Peyer's patch (tissue), 4 donors: ENCODE measurements at regions not wholly inside any gene's neighbourhood (a gene's known extent, or its start where the extent isn't known, plus 50 kb on each side); places are given as distances from the start of the nearest gene placed in this dataset.

ENCODE experiments used
- DNase-seq, 3 donors: peaks; one replicate each; pipeline ENCODE4 v3.0.0-alpha.2; 2017 to 2019
- H3K27ac ChIP-seq, 4 donors: fragments of 200-600 bp; sonication (generic); one replicate each; pipeline ENCODE4 v1.5.1; 2016 to 2019
- H3K27me3 ChIP-seq, 2 donors: fragments of 200-600 bp; sonication (generic); one replicate each; pipeline ENCODE4 v1.5.1; 2019
- H3K36me3 ChIP-seq, 3 donors: fragments of 200-600 bp; sonication (generic); one replicate each; pipeline ENCODE4 v1.5.1; 2016 to 2019
- H3K4me1 ChIP-seq, 4 donors: fragments of 200-600 bp; sonication (generic); one replicate each; pipeline ENCODE4 v1.5.1; 2016 to 2019
- H3K4me3 ChIP-seq, 4 donors: fragments of 200-600 bp; sonication (generic); 1 replicate in 3 of 4; 2 replicates in 1 of 4; pipeline ENCODE4 v1.5.1; 2016 to 2019; ENCODE audit warnings: mild to moderate bottlenecking in 1 of 4
- H3K9me3 ChIP-seq, 4 donors: fragments of 200-600 bp; sonication (generic); one replicate each; pipeline ENCODE4 v1.5.1; 2016 to 2019; ENCODE audit warnings: mild to moderate bottlenecking in 1 of 4
- POLR2A ChIP-seq, 2 donors: fragments of 450-650 bp; IDR thresholded peaks; one replicate each; pipeline ENCODE4 v1.5.1; 2017; ENCODE audit warnings: antibody characterized with exemption in 2 of 2, mild to moderate bottlenecking in 2 of 2, moderate library complexity in 2 of 2
- TF ChIP-seq, protein P1 (sequence below), 6 experiments: fragments of 450-650 bp in 4 of 6; fragments of 200-600 bp in 2 of 6; sonication (generic) in 1 of 6; IDR thresholded peaks; one replicate each; pipeline ENCODE4 v1.5.1; 2017 to 2019; ENCODE audit warnings: antibody characterized with exemption in 6 of 6, mild to moderate bottlenecking in 3 of 6, moderate library complexity in 1 of 6

GRCh38 chr18:27662949-27663348 lies 477.8 kb upstream of the CHST9 start:
- no peaks in the 10 kb centered on the region for H3K27me3 ChIP-seq
- H3K27ac ChIP-seq: no peak overlapping the region
- no peak for DNase-seq
- no peak overlapping the region for H3K4me3 ChIP-seq
- no peaks in the 10 kb centered on the region for H3K9me3 ChIP-seq
- H3K4me1 ChIP-seq: no peaks in the 10 kb centered on the region
- no peaks in the 10 kb centered on the region for H3K36me3 ChIP-seq
- TF ChIP-seq, protein P1, sequence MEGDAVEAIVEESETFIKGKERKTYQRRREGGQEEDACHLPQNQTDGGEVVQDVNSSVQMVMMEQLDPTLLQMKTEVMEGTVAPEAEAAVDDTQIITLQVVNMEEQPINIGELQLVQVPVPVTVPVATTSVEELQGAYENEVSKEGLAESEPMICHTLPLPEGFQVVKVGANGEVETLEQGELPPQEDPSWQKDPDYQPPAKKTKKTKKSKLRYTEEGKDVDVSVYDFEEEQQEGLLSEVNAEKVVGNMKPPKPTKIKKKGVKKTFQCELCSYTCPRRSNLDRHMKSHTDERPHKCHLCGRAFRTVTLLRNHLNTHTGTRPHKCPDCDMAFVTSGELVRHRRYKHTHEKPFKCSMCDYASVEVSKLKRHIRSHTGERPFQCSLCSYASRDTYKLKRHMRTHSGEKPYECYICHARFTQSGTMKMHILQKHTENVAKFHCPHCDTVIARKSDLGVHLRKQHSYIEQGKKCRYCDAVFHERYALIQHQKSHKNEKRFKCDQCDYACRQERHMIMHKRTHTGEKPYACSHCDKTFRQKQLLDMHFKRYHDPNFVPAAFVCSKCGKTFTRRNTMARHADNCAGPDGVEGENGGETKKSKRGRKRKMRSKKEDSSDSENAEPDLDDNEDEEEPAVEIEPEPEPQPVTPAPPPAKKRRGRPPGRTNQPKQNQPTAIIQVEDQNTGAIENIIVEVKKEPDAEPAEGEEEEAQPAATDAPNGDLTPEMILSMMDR (IDR thresholded peaks at IDR 0.05): no peak
- no peak for TF ChIP-seq POLR2A (IDR thresholded peaks at IDR 0.05)

DNA sequence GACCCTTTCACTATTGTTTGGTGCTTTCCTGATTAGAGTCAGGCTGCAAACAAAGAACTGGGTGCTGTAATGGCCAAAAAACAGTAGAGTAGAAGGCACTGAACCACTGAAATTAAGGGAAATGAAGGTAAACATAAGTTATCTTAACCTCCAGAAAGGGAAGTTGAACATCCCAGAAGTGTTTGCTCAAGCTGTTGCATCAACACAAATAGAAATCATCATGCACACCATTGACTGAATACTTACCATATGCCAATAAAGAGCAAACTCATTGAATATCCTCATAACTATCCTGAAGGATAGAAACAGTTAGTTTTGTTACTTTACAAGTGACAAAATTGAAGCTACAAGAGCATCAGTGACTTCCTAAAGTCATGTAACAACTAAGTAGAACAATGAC lies 477.4 kb upstream of the CHST9 start:
- Histone ChIP-seq H3K4me1 (no peaks in the 10 kb centered on the region), H3K9me3 (no peaks in the 10 kb centered on the region), H3K27ac (no peak overlapping the region), H3K36me3 (no peaks in the 10 kb centered on the region), H3K27me3 (no peaks in the 10 kb centered on the region), H3K4me3 (no peak overlapping the region)
- no peak for TF ChIP-seq POLR2A (IDR thresholded peaks at IDR 0.05)
- TF ChIP-seq, protein P1 (IDR thresholded peaks at IDR 0.05): no peak
- DNase-seq: no peak

DNA sequence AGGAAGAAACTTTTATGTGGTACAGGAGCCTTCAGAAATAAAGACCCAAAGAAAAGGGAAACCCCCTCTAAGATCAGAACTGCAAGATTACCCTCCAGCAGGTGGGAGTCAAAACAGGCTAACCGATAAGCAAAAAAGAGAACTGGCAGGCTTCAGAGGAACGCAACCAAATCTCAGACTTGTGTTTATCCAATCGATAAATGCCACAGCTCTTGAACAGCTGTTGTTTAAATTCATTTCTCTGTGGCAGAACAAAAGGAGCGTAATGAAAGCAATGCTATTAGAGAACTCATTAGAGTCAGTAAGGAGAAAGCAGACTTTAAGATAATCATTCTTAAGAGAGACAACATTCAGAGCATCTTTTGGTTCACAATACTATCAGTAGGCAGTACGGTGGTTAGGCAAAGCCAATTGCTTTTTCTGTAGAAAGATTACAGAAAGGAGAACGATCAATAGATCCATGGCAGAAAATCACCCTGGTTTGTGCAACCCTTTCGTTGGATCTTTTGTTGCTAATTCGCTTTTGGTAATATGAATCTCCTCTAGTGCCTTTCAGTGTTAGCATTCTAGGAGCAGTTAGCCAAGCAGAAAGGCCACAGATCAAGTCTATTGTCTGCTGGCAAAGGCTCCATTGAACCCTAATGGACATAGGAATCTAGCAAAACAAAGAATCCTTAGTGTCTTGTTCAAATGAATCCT lies 476.4 kb upstream of the CHST9 start:
- no peak overlapping the region for H3K27ac ChIP-seq
- no peaks in the 10 kb centered on the region for H3K36me3 ChIP-seq
- H3K4me3 ChIP-seq: no peak overlapping the region
- DNase-seq: no peak
- TF ChIP-seq, protein P1 (IDR thresholded peaks at IDR 0.05): no peak
- no peak for TF ChIP-seq POLR2A (IDR thresholded peaks at IDR 0.05)
- H3K4me1 ChIP-seq: no peaks in the 10 kb centered on the region
- H3K9me3 ChIP-seq: no peaks in the 10 kb centered on the region
- no peaks in the 10 kb centered on the region for H3K27me3 ChIP-seq

GRCh38 chr18:27656905-27657304 lies 471.8 kb upstream of the CHST9 start:
- H3K36me3 ChIP-seq: no peaks in the 10 kb centered on the region
- no peak overlapping the region for H3K27ac ChIP-seq
- no peak for DNase-seq
- TF ChIP-seq, protein P1 (IDR thresholded peaks at IDR 0.05): no peak
- no peak for TF ChIP-seq POLR2A (IDR thresholded peaks at IDR 0.05)
- no peaks in the 10 kb centered on the region for H3K27me3 ChIP-seq
- H3K9me3 ChIP-seq: no peaks in the 10 kb centered on the region
- H3K4me1 ChIP-seq: no peaks in the 10 kb centered on the region
- no peak overlapping the region for H3K4me3 ChIP-seq

- DNase-seq: no peak
- Histone ChIP-seq H3K27me3 (no peaks in the 10 kb centered on the region), H3K36me3 (no peaks in the 10 kb centered on the region), H3K27ac (no peak overlapping the region), H3K4me1 (no peaks in the 10 kb centered on the region), H3K9me3 (no peaks in the 10 kb centered on the region), H3K4me3 (no peak overlapping the region)
- no peak for TF ChIP-seq POLR2A (IDR thresholded peaks at IDR 0.05)
- TF ChIP-seq, protein P1 (IDR thresholded peaks at IDR 0.05): no peak
Measured at GRCh38 chr18:27656167-27656778, 471.2 kb upstream of the CHST9 start.
